NCI-H345 (cell line): ENCODE measurements at regions not wholly inside any gene's neighbourhood (a gene's known extent, or its start where the extent isn't known, plus 50 kb on each side); places are given as distances from the start of the nearest gene placed in this dataset.

ENCODE experiments used
- DNase-seq: peaks from one replicate; lab custom pipeline; 2025; lab: John Stamatoyannopoulos, UW

DNA sequence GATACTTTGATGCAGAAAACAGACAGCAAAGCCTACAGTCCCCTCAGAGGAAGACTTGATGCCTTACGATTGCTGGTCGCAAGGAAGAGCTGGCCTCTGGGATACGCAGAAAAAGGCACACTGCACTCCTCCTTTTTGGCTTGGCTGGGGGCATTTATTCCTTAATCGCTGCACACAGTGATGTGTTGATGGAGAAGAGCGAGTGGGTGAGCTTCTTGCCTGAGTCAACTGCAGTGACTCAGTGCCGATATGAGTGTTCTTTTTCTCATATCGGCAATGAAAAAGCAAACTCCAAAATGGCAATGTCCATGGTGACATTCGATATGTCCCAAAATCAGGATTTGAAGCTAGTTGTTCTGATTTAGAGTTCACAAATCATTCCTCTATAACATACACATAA is 794.8 kb downstream of the HACE1 start:
- no peak for DNase-seq

- DNase-seq = no peak
Observed at GRCh38 chr6:104050455-104050854, 809.3 kb downstream of the HACE1 start.

DNA sequence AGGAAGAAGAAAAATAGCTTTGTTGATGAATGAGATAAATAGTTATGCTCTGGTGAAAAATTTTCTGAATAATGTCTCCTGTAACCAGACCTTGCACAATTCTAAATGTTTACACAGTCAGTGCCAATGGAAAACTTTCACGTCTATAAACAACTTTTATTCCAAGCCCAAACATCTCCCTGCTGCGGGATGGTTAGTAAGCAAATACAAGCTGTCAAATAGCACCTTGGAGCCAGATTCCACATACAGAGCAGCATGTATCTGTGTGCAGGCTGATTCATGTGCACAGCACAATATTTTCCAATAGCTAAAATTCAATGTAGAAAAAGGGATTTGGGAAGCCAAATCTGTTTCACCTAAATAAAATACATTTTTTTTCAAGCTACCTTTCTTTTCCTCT is 813.3 kb downstream of the HACE1 start:
- DNase-seq = no peak

DNA sequence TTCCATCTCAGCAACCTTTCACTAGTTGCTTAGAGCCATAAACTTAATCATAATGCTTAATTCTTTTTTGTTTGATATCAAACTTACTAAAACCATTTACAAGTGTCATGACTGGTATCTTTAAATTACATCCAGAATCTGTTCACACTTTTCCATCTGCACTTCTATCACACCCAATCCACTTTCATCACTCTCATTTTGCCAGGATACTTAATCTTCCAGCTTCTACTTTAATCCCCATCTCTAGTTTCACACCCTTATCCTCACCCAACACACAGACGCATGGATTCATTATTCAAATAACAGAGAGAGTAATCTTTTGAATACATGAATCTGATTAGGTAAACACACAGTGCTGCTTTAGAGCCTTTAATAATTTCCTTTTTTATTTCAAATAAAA is 828.4 kb downstream of the HACE1 start:
- no peak for DNase-seq

DNA sequence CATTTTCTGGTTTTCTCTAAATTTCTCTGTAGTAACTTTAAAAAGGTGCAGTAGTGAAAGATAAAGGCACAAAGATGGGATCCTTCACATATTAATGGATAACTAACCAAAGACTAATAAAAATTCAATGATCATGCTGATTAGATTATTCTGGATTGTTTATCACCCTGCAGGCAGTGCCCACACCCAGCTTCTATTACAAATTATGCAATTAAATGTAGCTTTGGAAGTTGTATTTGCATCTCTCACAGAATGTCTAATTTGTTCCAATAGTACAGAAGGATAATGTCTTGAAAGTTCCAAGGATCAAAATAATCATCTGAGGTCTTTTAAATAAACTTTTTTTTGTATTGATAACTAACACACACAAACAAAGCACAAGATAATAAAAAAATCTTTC is 837.6 kb downstream of the HACE1 start:
- DNase-seq = no peak

- DNase-seq = no peak
Observed at GRCh38 chr6:104019075-104019753, 840.5 kb downstream of the HACE1 start.

- DNase-seq = no peak
Observed at GRCh38 chr6:104017410-104018381, 842.0 kb downstream of the HACE1 start.

- DNase-seq = no peak
Observed at GRCh38 chr6:104014163-104014959, 845.4 kb downstream of the HACE1 start.

DNA sequence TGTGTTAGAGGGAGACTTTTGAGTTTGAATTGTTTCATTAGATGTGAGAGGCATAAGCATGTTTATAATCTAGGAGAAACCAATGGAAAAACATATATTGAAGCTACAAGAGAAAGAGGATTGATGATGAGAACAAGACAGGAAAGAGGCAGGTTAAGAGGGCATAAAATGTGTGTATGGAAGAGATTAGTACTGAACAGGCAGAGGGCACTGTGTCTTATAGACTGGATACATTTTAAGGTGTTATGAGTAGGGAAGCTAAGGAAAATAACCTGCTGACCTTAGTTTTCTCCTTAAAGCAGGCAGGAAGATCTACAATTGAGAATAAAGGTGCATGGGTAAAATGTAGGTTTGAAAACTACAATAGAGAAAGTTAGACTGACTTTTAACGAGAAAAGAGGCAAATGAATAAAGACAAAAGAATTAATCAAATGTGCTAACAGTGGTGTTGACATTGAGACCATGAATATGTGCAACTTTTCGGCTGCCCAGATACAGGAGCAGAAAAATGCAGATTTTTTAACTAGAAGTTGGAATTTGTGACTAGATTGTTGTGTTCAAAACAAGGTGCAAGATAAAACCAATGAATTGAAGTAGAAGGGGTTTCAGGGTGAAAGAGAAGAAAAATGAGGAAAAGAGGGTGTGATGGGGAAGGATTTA is 846.3 kb downstream of the HACE1 start:
- DNase-seq = no peak

GRCh38 chr6:104010897-104011296 is 848.8 kb downstream of the HACE1 start:
- no peak for DNase-seq

GRCh38 chr6:104003803-104004516 is 855.8 kb downstream of the HACE1 start:
- DNase-seq = no peak

- DNase-seq = no peak
Observed at GRCh38 chr6:103995571-103995970, 864.1 kb downstream of the HACE1 start.

DNA sequence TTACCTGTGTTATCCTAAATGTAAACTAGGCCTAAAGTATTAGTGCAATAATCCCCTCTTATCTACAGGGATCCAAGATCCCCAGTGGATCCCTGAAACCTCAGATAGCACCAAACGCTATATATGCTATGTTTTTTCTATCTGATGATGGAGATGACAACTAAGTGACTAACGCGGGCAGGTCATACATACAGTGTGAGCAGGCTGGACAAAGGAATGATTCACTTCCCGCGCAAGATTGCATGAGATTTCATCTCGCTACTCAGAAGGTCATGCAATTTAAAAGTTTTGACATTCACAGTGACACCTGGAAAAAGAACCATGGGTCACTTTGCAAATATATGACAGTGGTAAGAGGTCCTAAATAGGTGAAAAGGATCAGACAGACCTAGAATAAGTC is 875.9 kb downstream of the HACE1 start:
- DNase-seq = no peak

- DNase-seq = no peak
Observed at GRCh38 chr6:103983011-103983410, 876.7 kb downstream of the HACE1 start.

- DNase-seq = no peak
Observed at GRCh38 chr6:103982574-103982973, 877.1 kb downstream of the HACE1 start.

DNA sequence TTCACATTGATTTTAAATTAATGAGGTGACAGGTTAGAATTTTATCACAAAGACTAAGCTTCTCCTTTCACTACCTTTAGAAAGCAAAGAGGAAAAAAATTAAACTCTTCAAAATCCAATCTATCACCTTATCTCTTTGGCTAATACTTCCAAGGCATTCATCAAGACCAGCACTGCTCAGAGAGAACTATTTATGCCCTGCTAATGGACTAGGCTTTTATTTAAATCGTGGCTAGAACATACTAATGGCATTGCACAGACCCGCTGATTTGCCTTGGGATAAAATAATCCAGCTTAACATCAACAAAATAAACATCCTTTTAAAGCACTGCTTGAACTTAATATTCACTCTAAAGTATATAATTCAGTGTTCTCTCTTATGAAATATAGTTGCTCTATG is 880.4 kb downstream of the HACE1 start:
- no peak for DNase-seq

DNA sequence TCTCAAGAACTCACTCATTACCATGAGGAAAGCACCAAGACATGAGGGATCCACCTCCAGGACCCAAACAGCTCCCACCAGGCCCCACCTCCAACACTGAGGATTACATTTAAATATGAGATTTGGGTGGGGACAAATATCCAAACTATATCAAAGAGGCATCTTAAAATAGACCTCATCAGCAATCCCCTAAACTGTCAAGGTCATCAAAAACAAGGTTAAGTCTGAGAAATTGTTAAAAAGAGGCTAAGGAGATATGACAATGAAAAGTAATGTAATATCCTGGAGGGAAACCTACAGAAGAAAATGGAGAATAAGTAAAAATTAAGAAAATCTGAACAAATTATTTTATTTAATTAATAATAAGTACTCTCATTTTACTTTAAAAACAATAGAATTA is 922.3 kb downstream of the HACE1 start:
- DNase-seq = no peak

DNA sequence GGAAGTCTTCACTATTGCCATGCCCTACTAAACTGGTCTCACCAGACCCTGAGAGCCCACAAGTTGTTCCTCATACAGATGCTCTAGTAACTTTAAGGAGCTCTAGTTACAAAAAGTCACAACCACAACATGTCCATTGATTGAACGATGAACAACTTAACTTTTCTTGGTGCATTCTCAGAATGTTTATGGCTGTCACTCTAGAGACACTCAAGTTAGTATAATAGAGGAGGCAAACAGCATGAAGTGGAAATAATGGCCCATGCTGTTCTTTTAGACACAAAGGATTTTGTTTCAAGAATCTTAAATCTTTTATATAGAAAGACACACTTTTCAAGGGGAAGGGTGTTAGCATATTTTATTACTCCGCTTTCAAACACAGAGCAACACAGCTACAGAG is 934.4 kb downstream of the HACE1 start:
- peak; percentile 77 for DNase-seq

GRCh38 chr6:103910018-103910417 is 949.7 kb downstream of the HACE1 start:
- no peak for DNase-seq

DNA sequence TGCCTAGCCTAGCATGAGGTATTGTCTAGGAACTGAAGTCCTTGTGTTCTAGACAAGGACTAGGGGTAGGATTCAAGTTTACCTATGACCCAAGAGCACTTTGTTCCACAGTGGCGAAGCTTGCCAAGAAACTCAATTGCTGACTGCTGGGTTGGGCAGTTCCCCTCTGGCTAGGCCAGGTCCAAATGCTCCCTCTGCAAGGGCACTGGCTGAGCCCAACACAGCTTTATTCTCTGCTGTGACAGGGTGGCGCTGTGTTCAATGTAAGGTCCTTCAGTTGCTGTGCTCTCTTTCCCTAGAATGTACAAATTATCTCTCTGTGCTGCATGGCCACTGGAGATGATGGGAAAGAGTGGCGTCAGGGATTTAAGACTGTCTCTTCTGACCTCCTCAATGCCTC is 950.8 kb downstream of the HACE1 start:
- no peak for DNase-seq

DNA sequence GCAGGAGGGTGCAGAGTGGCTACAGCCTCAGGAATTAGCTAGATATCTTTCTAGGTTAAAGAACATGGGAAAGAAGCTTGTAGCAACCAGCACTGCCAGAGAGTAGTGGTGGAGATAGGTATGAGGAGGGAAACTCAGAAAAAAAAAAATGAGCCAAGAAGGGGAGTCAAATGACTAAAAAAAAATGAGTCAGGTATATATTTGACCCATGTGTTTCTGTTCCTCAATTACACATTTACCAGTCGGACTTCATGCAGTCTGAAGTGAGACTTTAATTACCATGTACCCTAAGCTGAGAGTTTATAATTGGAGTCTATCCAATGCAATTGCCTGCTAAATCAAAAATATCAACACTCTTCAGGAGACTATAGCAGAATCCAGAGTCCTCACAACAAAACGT is 964.6 kb downstream of the HACE1 start:
- no peak for DNase-seq
